ENCODE measurements at regions not wholly inside any gene's neighbourhood (a gene's known extent, or its start where the extent isn't known, plus 50 kb on each side); places are given as distances from the start of the nearest gene placed in this dataset.
A peak's percentile ranks its signal among the peaks of the same experiment; 100 is the strongest.

- TF ChIP-seq E4F1 (IDR thresholded peaks at IDR 0.05; ENCODE audit: borderline replicate concordance, partially characterized antibody) (no peak), CBX5 (IDR thresholded peaks at IDR 0.05; ENCODE audit: low read depth) (0 out of 2 replicates have a peak, but pooled peaks have one; percentile 56), E2F8 (IDR thresholded peaks at IDR 0.05; ENCODE audit: low read depth, partially characterized antibody) (no peak), ELK1 (IDR thresholded peaks at IDR 0.05; ENCODE audit: low read depth, low read length) (no peak), NR2C1 (IDR thresholded peaks at IDR 0.05) (no peak), PML (IDR thresholded peaks at IDR 0.05; ENCODE audit: low read length) (peak; percentile 23; the same call in 1 of the 2 replicates)
These were observed 120.4 kb upstream of the KLF7 start (continued) for GRCh38 chr2:207286106-207286505.

Data from GM12878 (cell line).